ENCODE measurements at regions not wholly inside any gene's neighbourhood (a gene's known extent, or its start where the extent isn't known, plus 50 kb on each side); places are given as distances from the start of the nearest gene placed in this dataset.

DNA sequence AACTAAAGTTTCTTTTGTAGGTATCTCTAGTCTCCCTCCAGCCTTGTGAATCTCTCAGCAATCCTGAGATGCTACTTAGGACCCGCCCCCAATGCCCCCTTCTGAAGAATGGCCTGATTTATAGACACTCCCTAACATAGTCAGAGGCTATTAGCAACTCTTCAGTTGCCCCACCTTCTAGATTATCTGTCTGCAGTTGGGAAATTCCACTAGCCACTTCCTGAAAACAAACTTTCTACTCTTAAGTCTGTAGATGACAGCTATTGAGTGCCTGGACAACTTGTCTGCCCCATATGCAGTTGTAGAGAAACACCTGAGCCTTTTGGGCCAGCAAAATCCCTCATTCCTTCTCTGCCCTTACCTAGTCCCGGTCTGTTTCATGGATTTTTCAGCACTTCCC is 188.2 kb upstream of the PREP start:
- Histone ChIP-seq H3K4me2 (peak overlapping the region; percentile 16; the same call in 1 of the 3 replicates), H3K27ac (peak overlapping the region; percentile 87 to 98)
- 61% methylated on average over 2 of the region's 2 CpGs for WGBS (ENCODE audit: missing lambda C conversion rate)

DNA sequence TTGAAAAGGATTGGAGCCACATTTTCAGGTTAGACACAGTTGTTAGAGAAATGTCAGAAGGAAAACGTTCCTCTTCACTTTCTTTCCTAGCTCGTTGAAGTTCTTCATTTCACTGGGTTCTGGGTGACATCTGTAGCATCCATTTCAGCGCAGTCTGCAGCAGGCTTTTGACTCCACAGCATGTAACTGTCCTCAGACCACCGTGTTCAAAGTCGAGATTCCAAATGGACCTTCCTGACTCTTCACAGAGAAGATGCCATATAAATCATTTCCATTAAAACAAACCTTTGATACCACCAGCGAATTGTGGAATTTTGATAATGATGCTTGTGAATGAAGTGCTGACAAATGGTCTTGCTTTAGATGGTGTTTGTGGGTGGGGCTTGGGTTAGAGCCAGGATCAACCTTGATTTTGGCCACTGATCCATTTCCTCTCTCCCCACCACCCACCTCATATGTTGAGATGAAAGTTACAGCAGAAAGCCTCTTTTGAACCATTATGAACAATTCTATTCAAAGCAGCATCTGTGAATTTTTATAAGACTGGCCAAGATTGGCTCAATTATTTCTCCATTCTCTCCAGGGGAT is 185.3 kb upstream of the PREP start:
- Histone ChIP-seq H3K9me3 (no peaks in the 10 kb centered on the region), H3K4me1 (peaks cover 50% of the 10 kb centered on the region), H3K4me3 (no peak overlapping the region), H3K27ac (peak overlapping the region in 1 of 2 experiments; percentile 68; a peak in 3 of 6 replicates), H3K4me2 (no peak overlapping the region)
- TF ChIP-seq NFE2L2 (conservative IDR thresholded peaks at IDR 0.05; ENCODE audit: low read length) (no peak), ZSCAN20 (CRISPR knock-in tag; IDR thresholded peaks at IDR 0.05) (no peak), RNF2 (IDR thresholded peaks at IDR 0.05; ENCODE audit: borderline replicate concordance, low read depth) (no peak), CEBPB (IDR thresholded peaks at IDR 0.05) (no peak), CBX2 (IDR thresholded peaks at IDR 0.05; ENCODE audit: borderline replicate concordance, low read depth) (no peak), NR3C1 (IDR thresholded peaks at IDR 0.05) (no peak), EP300 (IDR thresholded peaks at IDR 0.05) (no peak)
- TF ChIP-seq, protein P1, sequence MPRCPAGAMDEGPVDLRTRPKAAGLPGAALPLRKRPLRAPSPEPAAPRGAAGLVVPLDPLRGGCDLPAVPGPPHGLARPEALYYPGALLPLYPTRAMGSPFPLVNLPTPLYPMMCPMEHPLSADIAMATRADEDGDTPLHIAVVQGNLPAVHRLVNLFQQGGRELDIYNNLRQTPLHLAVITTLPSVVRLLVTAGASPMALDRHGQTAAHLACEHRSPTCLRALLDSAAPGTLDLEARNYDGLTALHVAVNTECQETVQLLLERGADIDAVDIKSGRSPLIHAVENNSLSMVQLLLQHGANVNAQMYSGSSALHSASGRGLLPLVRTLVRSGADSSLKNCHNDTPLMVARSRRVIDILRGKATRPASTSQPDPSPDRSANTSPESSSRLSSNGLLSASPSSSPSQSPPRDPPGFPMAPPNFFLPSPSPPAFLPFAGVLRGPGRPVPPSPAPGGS (IDR thresholded peaks at IDR 0.05): no peak
- TF ChIP-seq, protein P2, sequence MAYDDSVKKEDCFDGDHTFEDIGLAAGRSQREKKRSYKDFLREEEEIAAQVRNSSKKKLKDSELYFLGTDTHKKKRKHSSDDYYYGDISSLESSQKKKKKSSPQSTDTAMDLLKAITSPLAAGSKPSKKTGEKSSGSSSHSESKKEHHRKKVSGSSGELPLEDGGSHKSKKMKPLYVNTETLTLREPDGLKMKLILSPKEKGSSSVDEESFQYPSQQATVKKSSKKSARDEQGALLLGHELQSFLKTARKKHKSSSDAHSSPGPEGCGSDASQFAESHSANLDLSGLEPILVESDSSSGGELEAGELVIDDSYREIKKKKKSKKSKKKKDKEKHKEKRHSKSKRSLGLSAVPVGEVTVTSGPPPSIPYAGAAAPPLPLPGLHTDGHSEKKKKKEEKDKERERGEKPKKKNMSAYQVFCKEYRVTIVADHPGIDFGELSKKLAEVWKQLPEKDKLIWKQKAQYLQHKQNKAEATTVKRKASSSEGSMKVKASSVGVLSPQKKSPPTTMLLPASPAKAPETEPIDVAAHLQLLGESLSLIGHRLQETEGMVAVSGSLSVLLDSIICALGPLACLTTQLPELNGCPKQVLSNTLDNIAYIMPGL (CRISPR knock-in tag; IDR thresholded peaks at IDR 0.05; ENCODE audit: borderline replicate concordance): no peak
- TF ChIP-seq, protein P3, sequence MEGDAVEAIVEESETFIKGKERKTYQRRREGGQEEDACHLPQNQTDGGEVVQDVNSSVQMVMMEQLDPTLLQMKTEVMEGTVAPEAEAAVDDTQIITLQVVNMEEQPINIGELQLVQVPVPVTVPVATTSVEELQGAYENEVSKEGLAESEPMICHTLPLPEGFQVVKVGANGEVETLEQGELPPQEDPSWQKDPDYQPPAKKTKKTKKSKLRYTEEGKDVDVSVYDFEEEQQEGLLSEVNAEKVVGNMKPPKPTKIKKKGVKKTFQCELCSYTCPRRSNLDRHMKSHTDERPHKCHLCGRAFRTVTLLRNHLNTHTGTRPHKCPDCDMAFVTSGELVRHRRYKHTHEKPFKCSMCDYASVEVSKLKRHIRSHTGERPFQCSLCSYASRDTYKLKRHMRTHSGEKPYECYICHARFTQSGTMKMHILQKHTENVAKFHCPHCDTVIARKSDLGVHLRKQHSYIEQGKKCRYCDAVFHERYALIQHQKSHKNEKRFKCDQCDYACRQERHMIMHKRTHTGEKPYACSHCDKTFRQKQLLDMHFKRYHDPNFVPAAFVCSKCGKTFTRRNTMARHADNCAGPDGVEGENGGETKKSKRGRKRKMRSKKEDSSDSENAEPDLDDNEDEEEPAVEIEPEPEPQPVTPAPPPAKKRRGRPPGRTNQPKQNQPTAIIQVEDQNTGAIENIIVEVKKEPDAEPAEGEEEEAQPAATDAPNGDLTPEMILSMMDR (IDR thresholded peaks at IDR 0.05): no peak
- no peak for ATAC-seq
- WGBS (ENCODE audit: missing lambda C conversion rate): 91% methylated on average over 6 of the region's 6 CpGs
- no peak for DNase-seq (ENCODE audit: low read depth in 1 of 2, low spot score in 1 of 2)
- ChIA-PET POLR2A (no interaction called here), CTCF (interaction anchor here (1.1 kb wide), 1 partner anchor 23 kb away, joined by 3 read pairs; no protein-coding TSS in a partner anchor)
- no peak for FAIRE-seq

More for the DNA sequence above, 188.2 kb upstream of the PREP start:
- Histone ChIP-seq H3K9me3 (no peaks in the 10 kb centered on the region), H3K4me1 (peaks cover 78% of the 10 kb centered on the region), H3K4me3 (no peak overlapping the region)
- TF ChIP-seq POLR2A (IDR thresholded peaks at IDR 0.05; ENCODE audit: low read length): no peak
- no peak for TF ChIP-seq ZC3H11A (IDR thresholded peaks at IDR 0.05)
- 0 out of 5 replicates have a peak, but pooled peaks of 1 of the 2 experiments have one; percentile 2 for TF ChIP-seq RAD21 (conservative IDR thresholded peaks at IDR 0.05 in 1 of 2, IDR thresholded peaks at IDR 0.05 in 1 of 2)
- peak in 1 of 2 experiments; percentile 66; a peak in 2 of 4 replicates for TF ChIP-seq CEBPB (IDR thresholded peaks at IDR 0.05)
- DNase-seq (ENCODE audit: low read depth in 1 of 2, low spot score in 1 of 2) (peak in 1 of 2 experiments; percentile 79), ATAC-seq (peak in 1 of 2 experiments; percentile 45; a peak in 3 of 6 replicates), FAIRE-seq (no peak)
- POLR2A ChIA-PET: no interaction called here
- CTCF ChIA-PET: no interaction called here

DNA sequence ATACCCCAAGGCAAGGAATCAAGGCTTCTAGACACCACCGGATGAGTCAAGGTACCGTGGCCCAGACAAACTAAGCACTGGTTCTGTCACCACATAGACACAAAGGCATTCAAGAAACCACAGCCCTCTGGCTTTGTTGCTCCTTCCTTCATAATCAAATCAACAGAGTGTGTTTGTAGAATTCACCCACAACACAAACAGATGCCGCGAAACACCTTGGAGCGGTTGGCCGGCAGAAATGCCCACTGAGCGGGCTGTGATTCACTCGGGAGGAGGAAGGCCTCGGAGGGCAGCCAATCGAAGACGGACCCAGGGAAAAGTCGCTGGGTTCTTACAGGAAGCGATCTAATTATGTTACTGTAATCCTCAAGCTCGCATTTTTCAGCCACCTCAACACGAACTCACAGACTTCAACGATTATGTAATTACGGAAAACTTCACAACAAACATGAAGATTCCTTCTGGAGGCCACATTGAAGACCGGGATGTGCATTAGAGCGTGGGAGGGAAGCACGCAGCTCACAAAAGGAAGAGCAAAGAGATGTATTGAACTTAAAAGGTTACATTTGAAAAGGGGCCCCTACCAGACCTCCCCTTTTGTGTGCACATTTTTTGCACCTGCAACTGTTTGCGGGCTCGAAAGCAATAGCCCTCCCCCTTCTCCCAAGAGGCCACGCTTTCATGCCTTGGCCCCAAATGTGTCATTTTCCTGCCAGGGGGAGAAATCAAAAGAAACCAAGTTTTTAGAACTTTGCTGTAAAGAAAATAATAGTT is 184.7 kb upstream of the PREP start:
- no peak overlapping the region for H3K4me2 ChIP-seq
- H3K4me1 ChIP-seq: peaks cover 43% of the 10 kb centered on the region
- FAIRE-seq: no peak
- WGBS (ENCODE audit: missing lambda C conversion rate): 85% methylated on average over 23 of the region's 23 CpGs
- POLR2A ChIA-PET: interaction anchor here (0.7 kb wide), 1 partner anchor 499 kb away, joined by 5 read pairs; the partner anchor contains the start of gene PRDM1
- H3K27ac ChIP-seq: peak overlapping the region; percentile 43 to 68
- H3K9me3 ChIP-seq: no peaks in the 10 kb centered on the region
- H3K4me3 ChIP-seq: no peak overlapping the region
- peak in 1 of 2 experiments; percentile 56; a peak in 2 of 6 replicates for ATAC-seq
- CTCF ChIA-PET: interaction anchor here (1.1 kb wide), 1 partner anchor 23 kb away, joined by 3 read pairs; no protein-coding TSS in a partner anchor
- peak in 1 of 2 experiments; percentile 32 for DNase-seq (ENCODE audit: low read depth in 1 of 2, low spot score in 1 of 2)
- TF ChIP-seq NFE2L2 (conservative IDR thresholded peaks at IDR 0.05; ENCODE audit: low read length): no peak
- no peak for TF ChIP-seq HDAC2 (IDR thresholded peaks at IDR 0.05)
- TF ChIP-seq, protein P4, sequence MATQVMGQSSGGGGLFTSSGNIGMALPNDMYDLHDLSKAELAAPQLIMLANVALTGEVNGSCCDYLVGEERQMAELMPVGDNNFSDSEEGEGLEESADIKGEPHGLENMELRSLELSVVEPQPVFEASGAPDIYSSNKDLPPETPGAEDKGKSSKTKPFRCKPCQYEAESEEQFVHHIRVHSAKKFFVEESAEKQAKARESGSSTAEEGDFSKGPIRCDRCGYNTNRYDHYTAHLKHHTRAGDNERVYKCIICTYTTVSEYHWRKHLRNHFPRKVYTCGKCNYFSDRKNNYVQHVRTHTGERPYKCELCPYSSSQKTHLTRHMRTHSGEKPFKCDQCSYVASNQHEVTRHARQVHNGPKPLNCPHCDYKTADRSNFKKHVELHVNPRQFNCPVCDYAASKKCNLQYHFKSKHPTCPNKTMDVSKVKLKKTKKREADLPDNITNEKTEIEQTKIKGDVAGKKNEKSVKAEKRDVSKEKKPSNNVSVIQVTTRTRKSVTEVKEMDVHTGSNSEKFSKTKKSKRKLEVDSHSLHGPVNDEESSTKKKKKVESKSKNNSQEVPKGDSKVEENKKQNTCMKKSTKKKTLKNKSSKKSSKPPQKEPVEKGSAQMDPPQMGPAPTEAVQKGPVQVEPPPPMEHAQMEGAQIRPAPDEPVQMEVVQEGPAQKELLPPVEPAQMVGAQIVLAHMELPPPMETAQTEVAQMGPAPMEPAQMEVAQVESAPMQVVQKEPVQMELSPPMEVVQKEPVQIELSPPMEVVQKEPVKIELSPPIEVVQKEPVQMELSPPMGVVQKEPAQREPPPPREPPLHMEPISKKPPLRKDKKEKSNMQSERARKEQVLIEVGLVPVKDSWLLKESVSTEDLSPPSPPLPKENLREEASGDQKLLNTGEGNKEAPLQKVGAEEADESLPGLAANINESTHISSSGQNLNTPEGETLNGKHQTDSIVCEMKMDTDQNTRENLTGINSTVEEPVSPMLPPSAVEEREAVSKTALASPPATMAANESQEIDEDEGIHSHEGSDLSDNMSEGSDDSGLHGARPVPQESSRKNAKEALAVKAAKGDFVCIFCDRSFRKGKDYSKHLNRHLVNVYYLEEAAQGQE (IDR thresholded peaks at IDR 0.05): no peak
- no peak for TF ChIP-seq MAFK (IDR thresholded peaks at IDR 0.05; ENCODE audit: partially characterized antibody)
- no peak for TF ChIP-seq FOXS1 (CRISPR knock-in tag; IDR thresholded peaks at IDR 0.05)
- no peak for TF ChIP-seq TFCP2L1 (CRISPR knock-in tag; IDR thresholded peaks at IDR 0.05)
- no peak for TF ChIP-seq GATA3 (IDR thresholded peaks at IDR 0.05; ENCODE audit: borderline replicate concordance)
- TF ChIP-seq, protein P2 (CRISPR knock-in tag; IDR thresholded peaks at IDR 0.05; ENCODE audit: borderline replicate concordance): no peak
- TF ChIP-seq HOXB5 (CRISPR knock-in tag; IDR thresholded peaks at IDR 0.05): no peak
- TF ChIP-seq ZNF302 (CRISPR knock-in tag; IDR thresholded peaks at IDR 0.05): no peak
